Calu3 (cell line): ENCODE measurements at regions not wholly inside any gene's neighbourhood (a gene's known extent, or its start where the extent isn't known, plus 50 kb on each side); places are given as distances from the start of the nearest gene placed in this dataset.
"Not testable (repeated sequence)": the region's sequence is repeated elsewhere in the genome, so short reads cannot be mapped to it uniquely, and the experiment has no call there.

ENCODE experiments used
- BruUV-seq: library from RNA; stranded (reverse); fragments of 400-500 nt; replicated peaks from 2 replicates; lab custom pipeline; 2021; lab: Mats Ljungman, UMichigan
- CTCF ChIA-PET: fragments of 300-600 bp; sonication (Branson Sonifier 250); formaldehyde crosslinking; loops from one replicate; lab custom pipeline; 2022; ENCODE audit warnings: antibody characterized with exemption; lab: Charles Lee
- DNase-seq: peaks from one replicate; pipeline ENCODE4 v3.0.0; 2022
- H3K27ac Mint-ChIP-seq: one replicate; pipeline ENCODE4 v1.8.0; 2022; ENCODE audit warnings: mixed read lengths; ENCODE audit not compliant: unreplicated experiment
- H3K27me3 Mint-ChIP-seq: one replicate; pipeline ENCODE4 v1.8.0; 2022; ENCODE audit warnings: mixed read lengths; ENCODE audit not compliant: unreplicated experiment
- H3K36me3 Mint-ChIP-seq: one replicate; pipeline ENCODE4 v1.8.0; 2022; ENCODE audit warnings: mild to moderate bottlenecking, moderate library complexity, mixed read lengths; ENCODE audit not compliant: insufficient read depth, unreplicated experiment
- H3K4me1 Mint-ChIP-seq: one replicate; pipeline ENCODE4 v1.8.0; 2022; ENCODE audit warnings: mild to moderate bottlenecking, low read depth, mixed read lengths; ENCODE audit not compliant: unreplicated experiment
- H3K4me3 Mint-ChIP-seq: one replicate; pipeline ENCODE4 v1.8.0; 2022; ENCODE audit warnings: mild to moderate bottlenecking, low read depth, moderate library complexity, mixed read lengths; ENCODE audit not compliant: unreplicated experiment
- H3K9me3 Mint-ChIP-seq: one replicate; pipeline ENCODE4 v1.8.0; 2022; ENCODE audit warnings: low read depth, mixed read lengths; ENCODE audit not compliant: unreplicated experiment
- intact Hi-C: fragments of 100-400 bp; cut with micrococcal nuclease; formaldehyde crosslinking; loops from one replicate; pipeline ENCODE4 v1.10.0; 2022; ENCODE audit not compliant: unreplicated experiment
- TF ChIP-seq, protein P1 (sequence below): fragments of 200-600 bp; IDR thresholded peaks from one replicate; pipeline ENCODE4 v1.8.0; 2022; ENCODE audit warnings: antibody characterized with exemption; ENCODE audit not compliant: unreplicated experiment

DNA sequence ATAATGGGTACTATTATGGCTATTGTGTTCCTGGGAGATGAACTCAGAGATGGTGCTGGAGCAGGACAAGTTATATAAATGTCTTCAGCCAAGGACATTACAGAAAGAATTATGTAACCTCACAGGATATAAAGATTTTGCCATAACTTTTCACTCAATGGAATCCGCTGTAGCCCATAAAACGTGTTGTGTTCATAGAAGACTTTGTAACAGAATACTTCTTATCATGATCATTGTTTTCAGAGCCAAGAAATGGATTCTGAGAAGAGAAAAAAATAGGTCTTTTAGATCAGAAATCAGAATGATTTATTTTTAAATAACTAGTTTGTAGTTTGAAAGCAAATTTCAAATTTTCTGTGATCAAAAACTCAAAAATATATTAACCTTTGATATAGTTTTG lies 441.0 kb upstream of the TENM3 start:
- H3K27me3 Mint-ChIP-seq, result peaks cover 12% of the 10 kb centered on the region
- no peak for DNase-seq
- no peak overlapping the region for H3K27ac Mint-ChIP-seq
- intact Hi-C loops, result no loop called here
- H3K36me3 Mint-ChIP-seq, result no peaks in the 10 kb centered on the region
- BruUV-seq, result no TSS peak
- no peaks in the 10 kb centered on the region for H3K4me1 Mint-ChIP-seq
- no peaks in the 10 kb centered on the region for H3K9me3 Mint-ChIP-seq
- TF ChIP-seq, protein P1, sequence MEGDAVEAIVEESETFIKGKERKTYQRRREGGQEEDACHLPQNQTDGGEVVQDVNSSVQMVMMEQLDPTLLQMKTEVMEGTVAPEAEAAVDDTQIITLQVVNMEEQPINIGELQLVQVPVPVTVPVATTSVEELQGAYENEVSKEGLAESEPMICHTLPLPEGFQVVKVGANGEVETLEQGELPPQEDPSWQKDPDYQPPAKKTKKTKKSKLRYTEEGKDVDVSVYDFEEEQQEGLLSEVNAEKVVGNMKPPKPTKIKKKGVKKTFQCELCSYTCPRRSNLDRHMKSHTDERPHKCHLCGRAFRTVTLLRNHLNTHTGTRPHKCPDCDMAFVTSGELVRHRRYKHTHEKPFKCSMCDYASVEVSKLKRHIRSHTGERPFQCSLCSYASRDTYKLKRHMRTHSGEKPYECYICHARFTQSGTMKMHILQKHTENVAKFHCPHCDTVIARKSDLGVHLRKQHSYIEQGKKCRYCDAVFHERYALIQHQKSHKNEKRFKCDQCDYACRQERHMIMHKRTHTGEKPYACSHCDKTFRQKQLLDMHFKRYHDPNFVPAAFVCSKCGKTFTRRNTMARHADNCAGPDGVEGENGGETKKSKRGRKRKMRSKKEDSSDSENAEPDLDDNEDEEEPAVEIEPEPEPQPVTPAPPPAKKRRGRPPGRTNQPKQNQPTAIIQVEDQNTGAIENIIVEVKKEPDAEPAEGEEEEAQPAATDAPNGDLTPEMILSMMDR, result no peak
- no peak overlapping the region for H3K4me3 Mint-ChIP-seq
- CTCF ChIA-PET, result no interaction called here

DNA sequence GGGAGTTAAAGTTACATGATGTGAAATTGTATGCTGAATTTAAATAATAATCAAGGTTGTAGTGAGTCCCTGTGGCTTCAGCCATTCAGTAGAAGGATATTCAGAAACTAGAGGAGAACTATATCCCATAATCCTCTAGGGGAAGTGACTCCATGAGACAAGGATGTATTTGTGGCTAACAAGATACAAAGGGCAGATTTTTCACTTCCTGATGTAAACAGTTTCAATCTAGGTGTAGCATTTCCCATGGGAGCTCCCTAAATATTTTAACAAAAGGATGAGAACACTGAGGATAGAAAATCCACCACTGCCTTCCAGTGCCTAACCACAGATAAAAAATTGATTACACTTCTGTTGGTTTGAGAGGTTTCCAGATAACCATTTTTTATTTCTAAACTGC lies 435.4 kb upstream of the TENM3 start:
- H3K27me3 Mint-ChIP-seq, result peaks cover 12% of the 10 kb centered on the region

DNA sequence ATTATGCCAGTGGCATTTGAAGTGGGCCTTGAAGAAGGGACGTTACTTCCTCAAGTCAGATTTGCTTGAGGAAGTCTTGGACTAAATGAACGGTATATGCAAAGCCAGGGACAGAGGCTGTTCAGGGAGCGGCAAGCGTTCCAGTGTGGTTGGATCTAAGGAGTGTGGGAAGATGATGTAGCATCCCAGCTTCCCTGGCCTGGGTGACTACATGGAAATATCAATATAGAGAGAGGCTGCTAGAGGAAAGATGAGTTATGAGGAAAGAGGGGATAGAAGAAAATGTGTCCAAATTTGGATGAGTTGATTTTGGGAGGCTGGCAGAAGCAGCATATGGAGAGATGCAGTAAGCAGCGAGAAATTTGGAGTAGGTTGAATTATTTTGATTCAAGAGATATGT lies 432.5 kb upstream of the TENM3 start:
- TF ChIP-seq, protein P1, result no peak
- Mint-ChIP-seq H3K9me3 (peaks cover 3% of the 10 kb centered on the region), H3K27me3 (peaks cover under 1% of the 10 kb centered on the region), H3K4me3 (no peak overlapping the region), H3K4me1 (no peaks in the 10 kb centered on the region), H3K27ac (no peak overlapping the region), H3K36me3 (no peaks in the 10 kb centered on the region)
- no TSS peak for BruUV-seq
- no peak for DNase-seq
- CTCF ChIA-PET, result no interaction called here
- intact Hi-C loops, result no loop called here

More for the DNA sequence above, 435.4 kb upstream of the TENM3 start:
- H3K4me1 Mint-ChIP-seq, result no peaks in the 10 kb centered on the region
- TF ChIP-seq, protein P1, result no peak
- no peaks in the 10 kb centered on the region for H3K36me3 Mint-ChIP-seq
- CTCF ChIA-PET, result interaction anchor here (0.6 kb wide), 1 partner anchor 1855 kb away, joined by 12 read pairs; no protein-coding TSS in a partner anchor
- no peak overlapping the region for H3K4me3 Mint-ChIP-seq
- intact Hi-C loops, result no loop called here
- H3K9me3 Mint-ChIP-seq, result no peaks in the 10 kb centered on the region
- no TSS peak for BruUV-seq
- no peak for DNase-seq
- H3K27ac Mint-ChIP-seq, result no peak overlapping the region

DNA sequence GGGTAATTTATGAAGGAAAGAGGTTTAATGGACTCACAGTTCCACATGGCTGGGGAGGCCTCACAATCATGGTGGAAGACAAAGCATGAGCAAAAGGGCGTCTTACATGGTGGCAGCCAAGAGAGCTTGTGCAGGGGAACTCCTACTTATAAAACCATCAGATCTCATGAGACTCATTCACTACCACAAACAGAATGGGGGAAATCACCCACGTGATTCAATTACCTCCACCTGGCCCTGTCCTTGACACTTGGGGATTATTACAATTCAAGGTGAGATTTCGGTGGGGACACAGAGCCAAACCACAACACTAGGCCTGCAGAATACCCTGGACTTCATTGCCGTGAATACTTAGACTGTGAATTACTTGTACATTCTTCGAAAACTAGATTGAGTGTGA lies 431.7 kb upstream of the TENM3 start:
- H3K4me3 Mint-ChIP-seq, CTCF ChIA-PET, H3K4me1 Mint-ChIP-seq, H3K9me3 Mint-ChIP-seq, H3K36me3 Mint-ChIP-seq, intact Hi-C loops, BruUV-seq, DNase-seq, H3K27me3 Mint-ChIP-seq, H3K27ac Mint-ChIP-seq: not testable (repeated sequence)

DNA sequence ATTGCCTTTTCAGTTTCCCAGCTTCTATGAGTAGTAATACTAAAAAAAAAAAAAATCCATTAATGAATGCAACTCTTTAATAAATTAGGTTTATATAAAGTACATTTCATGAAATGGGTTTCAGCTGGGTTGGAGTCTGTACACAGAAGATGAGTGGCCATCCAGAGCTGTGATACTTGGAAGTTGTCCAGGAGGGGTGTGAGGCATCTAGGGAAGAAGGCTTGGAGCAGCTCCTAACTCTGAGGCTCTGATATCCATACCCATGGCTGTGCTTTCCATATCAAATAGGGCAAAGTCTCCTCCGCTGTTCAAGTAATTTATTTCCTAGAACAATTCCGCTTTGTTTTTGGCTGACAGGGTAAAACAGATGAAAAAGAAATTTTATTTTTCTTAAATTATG lies 423.3 kb upstream of the TENM3 start:
- Mint-ChIP-seq H3K27ac (no peak overlapping the region), H3K4me3 (no peak overlapping the region), H3K36me3 (no peaks in the 10 kb centered on the region), H3K9me3 (no peaks in the 10 kb centered on the region), H3K4me1 (no peaks in the 10 kb centered on the region), H3K27me3 (no peaks in the 10 kb centered on the region)
- CTCF ChIA-PET, result no interaction called here
- intact Hi-C loops, result no loop called here
- no TSS peak for BruUV-seq
- TF ChIP-seq, protein P1, result no peak
- no peak for DNase-seq
